Peyer's patch (tissue), 4 donors: ENCODE measurements at regions not wholly inside any gene's neighbourhood (a gene's known extent, or its start where the extent isn't known, plus 50 kb on each side); places are given as distances from the start of the nearest gene placed in this dataset.

Experiments used
- DNase-seq, 3 donors: peaks; one replicate each; pipeline ENCODE4 v3.0.0-alpha.2; 2017 to 2019
- H3K27ac ChIP-seq, 4 donors: fragments of 200-600 bp; sonication (generic); one replicate each; pipeline ENCODE4 v1.5.1; 2016 to 2019
- H3K27me3 ChIP-seq, 2 donors: fragments of 200-600 bp; sonication (generic); one replicate each; pipeline ENCODE4 v1.5.1; 2019
- H3K36me3 ChIP-seq, 3 donors: fragments of 200-600 bp; sonication (generic); one replicate each; pipeline ENCODE4 v1.5.1; 2016 to 2019
- H3K4me1 ChIP-seq, 4 donors: fragments of 200-600 bp; sonication (generic); one replicate each; pipeline ENCODE4 v1.5.1; 2016 to 2019
- H3K4me3 ChIP-seq, 4 donors: fragments of 200-600 bp; sonication (generic); 1 replicate in 3 of 4; 2 replicates in 1 of 4; pipeline ENCODE4 v1.5.1; 2016 to 2019; ENCODE audit warnings: mild to moderate bottlenecking in 1 of 4
- H3K9me3 ChIP-seq, 4 donors: fragments of 200-600 bp; sonication (generic); one replicate each; pipeline ENCODE4 v1.5.1; 2016 to 2019; ENCODE audit warnings: mild to moderate bottlenecking in 1 of 4
- POLR2A ChIP-seq, 2 donors: fragments of 450-650 bp; IDR thresholded peaks; one replicate each; pipeline ENCODE4 v1.5.1; 2017; ENCODE audit warnings: antibody characterized with exemption in 2 of 2, mild to moderate bottlenecking in 2 of 2, moderate library complexity in 2 of 2
- TF ChIP-seq, protein P1 (sequence below), 6 experiments: fragments of 450-650 bp in 4 of 6; fragments of 200-600 bp in 2 of 6; sonication (generic) in 1 of 6; IDR thresholded peaks; one replicate each; pipeline ENCODE4 v1.5.1; 2017 to 2019; ENCODE audit warnings: antibody characterized with exemption in 6 of 6, mild to moderate bottlenecking in 3 of 6, moderate library complexity in 1 of 6

DNA sequence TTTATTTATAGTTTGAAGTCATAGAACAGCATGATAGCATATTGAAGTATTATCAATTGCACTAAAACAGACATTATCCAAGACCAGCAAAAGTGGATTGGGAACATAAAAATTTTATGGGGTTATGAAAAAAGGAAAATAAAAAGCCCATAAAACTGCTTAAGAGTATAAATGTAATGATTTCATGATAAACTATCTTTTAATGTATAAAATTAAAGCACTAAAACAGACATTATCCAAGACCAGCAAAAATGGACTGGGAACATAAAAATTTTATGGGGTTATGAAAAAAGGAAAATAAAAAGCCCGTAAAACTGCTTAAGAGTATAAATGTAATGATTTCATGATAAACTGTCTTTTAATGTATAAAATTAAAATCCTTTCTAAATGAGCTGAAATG is 119.0 kb upstream of the DAPK1 start:
- H3K27ac ChIP-seq, result no peak overlapping the region
- DNase-seq, result no peak
- no peaks in the 10 kb centered on the region for H3K36me3 ChIP-seq
- H3K9me3 ChIP-seq, result no peaks in the 10 kb centered on the region
- H3K4me1 ChIP-seq, result no peaks in the 10 kb centered on the region
- H3K27me3 ChIP-seq, result no peaks in the 10 kb centered on the region
- TF ChIP-seq, protein P1, sequence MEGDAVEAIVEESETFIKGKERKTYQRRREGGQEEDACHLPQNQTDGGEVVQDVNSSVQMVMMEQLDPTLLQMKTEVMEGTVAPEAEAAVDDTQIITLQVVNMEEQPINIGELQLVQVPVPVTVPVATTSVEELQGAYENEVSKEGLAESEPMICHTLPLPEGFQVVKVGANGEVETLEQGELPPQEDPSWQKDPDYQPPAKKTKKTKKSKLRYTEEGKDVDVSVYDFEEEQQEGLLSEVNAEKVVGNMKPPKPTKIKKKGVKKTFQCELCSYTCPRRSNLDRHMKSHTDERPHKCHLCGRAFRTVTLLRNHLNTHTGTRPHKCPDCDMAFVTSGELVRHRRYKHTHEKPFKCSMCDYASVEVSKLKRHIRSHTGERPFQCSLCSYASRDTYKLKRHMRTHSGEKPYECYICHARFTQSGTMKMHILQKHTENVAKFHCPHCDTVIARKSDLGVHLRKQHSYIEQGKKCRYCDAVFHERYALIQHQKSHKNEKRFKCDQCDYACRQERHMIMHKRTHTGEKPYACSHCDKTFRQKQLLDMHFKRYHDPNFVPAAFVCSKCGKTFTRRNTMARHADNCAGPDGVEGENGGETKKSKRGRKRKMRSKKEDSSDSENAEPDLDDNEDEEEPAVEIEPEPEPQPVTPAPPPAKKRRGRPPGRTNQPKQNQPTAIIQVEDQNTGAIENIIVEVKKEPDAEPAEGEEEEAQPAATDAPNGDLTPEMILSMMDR (IDR thresholded peaks at IDR 0.05), result no peak
- TF ChIP-seq POLR2A (IDR thresholded peaks at IDR 0.05), result no peak
- no peak overlapping the region for H3K4me3 ChIP-seq

DNA sequence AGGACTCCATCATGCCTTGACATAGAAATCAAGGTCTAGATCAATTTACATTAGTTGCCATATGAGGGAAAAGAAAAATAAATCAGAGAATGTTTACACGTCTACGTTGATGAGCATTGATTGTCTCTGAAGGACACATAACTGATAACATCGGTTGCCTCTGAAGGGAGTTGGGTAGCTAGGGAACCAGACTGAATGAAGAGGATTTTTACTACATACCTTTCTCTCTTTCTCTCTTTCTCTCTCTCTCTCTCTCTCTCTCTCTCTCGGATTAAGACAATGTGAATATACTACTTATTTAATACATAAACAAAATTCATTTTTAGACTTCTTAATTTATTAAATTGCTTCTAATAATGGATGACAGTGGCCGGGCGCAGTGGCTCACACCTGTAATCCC is 118.4 kb upstream of the DAPK1 start:
- no peak for TF ChIP-seq POLR2A (IDR thresholded peaks at IDR 0.05)
- TF ChIP-seq, protein P1 (IDR thresholded peaks at IDR 0.05), result no peak
- Histone ChIP-seq H3K4me1 (no peaks in the 10 kb centered on the region), H3K9me3 (no peaks in the 10 kb centered on the region), H3K27me3 (no peaks in the 10 kb centered on the region), H3K36me3 (no peaks in the 10 kb centered on the region), H3K27ac (no peak overlapping the region), H3K4me3 (no peak overlapping the region)
- DNase-seq, result no peak

- H3K27me3 ChIP-seq, result no peaks in the 10 kb centered on the region
- H3K4me3 ChIP-seq, result no peak overlapping the region
- H3K9me3 ChIP-seq, result no peaks in the 10 kb centered on the region
- TF ChIP-seq, protein P1 (IDR thresholded peaks at IDR 0.05), result no peak
- no peak for TF ChIP-seq POLR2A (IDR thresholded peaks at IDR 0.05)
- H3K36me3 ChIP-seq, result no peaks in the 10 kb centered on the region
- H3K27ac ChIP-seq, result no peak overlapping the region
- no peaks in the 10 kb centered on the region for H3K4me1 ChIP-seq
- no peak for DNase-seq
Observed at GRCh38 chr9:87381050-87381711, 116.5 kb upstream of the DAPK1 start.

- TF ChIP-seq, protein P1 (IDR thresholded peaks at IDR 0.05), result no peak
- TF ChIP-seq POLR2A (IDR thresholded peaks at IDR 0.05), result no peak
- H3K36me3 ChIP-seq, result no peaks in the 10 kb centered on the region
- H3K27ac ChIP-seq, result no peak overlapping the region
Observed at GRCh38 chr9:87381746-87382145, 115.9 kb upstream of the DAPK1 start.

DNA sequence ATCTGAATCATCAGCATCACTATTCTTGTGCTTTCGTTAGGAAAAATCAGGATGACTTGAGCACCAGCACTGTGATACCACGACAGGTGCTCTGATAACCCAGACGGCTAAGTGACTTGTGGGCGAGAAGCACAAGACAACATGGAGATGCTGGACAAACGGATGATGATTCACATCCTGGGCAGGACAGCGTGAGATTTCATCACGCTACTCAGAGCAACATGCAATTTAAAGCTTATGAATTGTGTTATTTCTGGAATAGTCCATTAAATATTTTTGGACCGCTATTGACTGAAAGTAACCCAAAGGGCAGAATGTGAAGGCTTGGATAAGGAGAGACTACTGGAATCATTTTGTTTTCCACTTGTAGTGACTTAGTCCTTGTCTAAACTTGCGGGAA is 114.8 kb upstream of the DAPK1 start:
- no peak for DNase-seq
- Histone ChIP-seq H3K27ac (no peak overlapping the region), H3K4me1 (no peaks in the 10 kb centered on the region), H3K4me3 (no peak overlapping the region), H3K36me3 (no peaks in the 10 kb centered on the region), H3K9me3 (no peaks in the 10 kb centered on the region), H3K27me3 (no peaks in the 10 kb centered on the region)
- TF ChIP-seq, protein P1 (IDR thresholded peaks at IDR 0.05), result no peak
- TF ChIP-seq POLR2A (IDR thresholded peaks at IDR 0.05), result no peak

More at GRCh38 chr9:87381746-87382145, 115.9 kb upstream of the DAPK1 start:
- no peaks in the 10 kb centered on the region for H3K9me3 ChIP-seq
- H3K4me3 ChIP-seq, result no peak overlapping the region
- H3K27me3 ChIP-seq, result no peaks in the 10 kb centered on the region
- H3K4me1 ChIP-seq, result no peaks in the 10 kb centered on the region
- no peak for DNase-seq
